SU-DHL-6 (cell line): ENCODE measurements at regions not wholly inside any gene's neighbourhood (a gene's known extent, or its start where the extent isn't known, plus 50 kb on each side); places are given as distances from the start of the nearest gene placed in this dataset.

Source experiments
- H2AFZ ChIP-seq: fragments of 200-600 bp; sonication (generic); 2 replicates; pipeline ENCODE4 v1.6.1; 2014; ENCODE audit warnings: low read depth, mild to moderate bottlenecking, moderate library complexity, mixed read lengths, antibody characterized with exemption, low read length; ENCODE audit not compliant: severe bottlenecking
- H3F3A ChIP-seq: fragments of 200-600 bp; shearing (Covaris generic); 2 replicates; pipeline ENCODE4 v1.6.0; 2016; ENCODE audit warnings: antibody characterized with exemption, mild to moderate bottlenecking; ENCODE audit not compliant: insufficient read depth
- H3K27ac ChIP-seq: fragments of 200-600 bp; sonication (generic); 2 replicates; pipeline ENCODE4 v1.5.1; 2016; ENCODE audit warnings: low read depth, mild to moderate bottlenecking, low read length, moderate library complexity, mixed read lengths
- H3K27me3 ChIP-seq: fragments of 200-600 bp; sonication (generic), shearing (Covaris generic); 2 replicates; pipeline ENCODE4 v1.6.0; 2014; ENCODE audit warnings: mild to moderate bottlenecking, low read length
- H3K36me3 ChIP-seq: fragments of 200-600 bp; sonication (generic); 2 replicates; pipeline ENCODE4 v1.6.1; 2014; ENCODE audit warnings: mild to moderate bottlenecking, low read length, mixed read lengths
- H3K4me2 ChIP-seq: fragments of 300-600, 200-600 bp; shearing (Covaris generic), sonication (generic); 2 replicates; pipeline ENCODE4 v1.6.0; 2014; ENCODE audit warnings: low read length, low read depth, mild to moderate bottlenecking; ENCODE audit not compliant: poor library complexity, severe bottlenecking
- H3K4me3 ChIP-seq: fragments of 200-600 bp; sonication (generic); 2 replicates; pipeline ENCODE4 v1.5.1; 2014; ENCODE audit warnings: antibody characterized with exemption, low read length, mild to moderate bottlenecking, mixed read lengths; ENCODE audit not compliant: insufficient read depth, poor library complexity, severe bottlenecking
- H3K79me2 ChIP-seq: fragments of 200-600 bp; sonication (generic); 2 replicates; pipeline ENCODE4 v1.6.1; 2014; ENCODE audit warnings: mild to moderate bottlenecking, low read length, moderate library complexity; ENCODE audit not compliant: insufficient read depth
- H3K9ac ChIP-seq: fragments of 200-600 bp; sonication (generic); 2 replicates; pipeline ENCODE4 v1.7.0; 2014; ENCODE audit warnings: mild to moderate bottlenecking, low read length
- H3K9me2 ChIP-seq: fragments of 200-600 bp; sonication (generic); replicated peaks from 2 replicates; pipeline ENCODE4 v1.6.1; 2014; ENCODE audit warnings: low read length; ENCODE audit not compliant: insufficient read depth
- H3K9me3 ChIP-seq: fragments of 200-600 bp; sonication (generic); 2 replicates; pipeline ENCODE4 v1.6.1; 2014; ENCODE audit warnings: low read length, mixed read lengths; ENCODE audit not compliant: insufficient read depth
- H4K20me1 ChIP-seq: fragments of 200-600 bp; sonication (generic); 2 replicates; pipeline ENCODE4 v1.6.1; 2014; ENCODE audit warnings: low read depth, mild to moderate bottlenecking, antibody characterized with exemption, low read length, moderate library complexity, mixed read lengths
- CTCF ChIP-seq: fragments of 200-600 bp; sonication (generic); IDR thresholded peaks from one replicate; pipeline ENCODE4 v1.5.1; 2017; ENCODE audit warnings: antibody characterized with exemption, mild to moderate bottlenecking, low read length, moderate library complexity; ENCODE audit not compliant: insufficient read depth, poor library complexity, severe bottlenecking
- EZH2phosphoT487 ChIP-seq: fragments of 200-600 bp; sonication (generic), shearing (Covaris generic); conservative IDR thresholded peaks from 2 replicates; pipeline ENCODE4 v1.6.1; 2018; ENCODE audit warnings: mild to moderate bottlenecking, antibody characterized with exemption, low read length, moderate library complexity, mixed read lengths

- no peaks in the 10 kb centered on the region for H3K36me3 ChIP-seq
- H3K4me3 ChIP-seq: no peak overlapping the region
- no peak overlapping the region for H3K27ac ChIP-seq
- H4K20me1 ChIP-seq: no peaks in the 10 kb centered on the region
- no peak overlapping the region for H2AFZ ChIP-seq
- TF ChIP-seq CTCF: no peak
- TF ChIP-seq EZH2phosphoT487: no peak
- no peaks in the 10 kb centered on the region for H3K79me2 ChIP-seq
- H3F3A ChIP-seq: no peaks in the 10 kb centered on the region
- no peak overlapping the region for H3K4me2 ChIP-seq
- no peaks in the 10 kb centered on the region for H3K27me3 ChIP-seq
- H3K9me3 ChIP-seq: no peaks in the 10 kb centered on the region
- no peaks in the 10 kb centered on the region for H3K9me2 ChIP-seq
- no peak overlapping the region for H3K9ac ChIP-seq
These were observed 166.1 kb upstream of the DPYD start for GRCh38 chr1:98086796-98087441.

- H3K79me2 ChIP-seq: no peaks in the 10 kb centered on the region
- H3F3A ChIP-seq: no peaks in the 10 kb centered on the region
- H3K9me2 ChIP-seq: no peaks in the 10 kb centered on the region
- no peaks in the 10 kb centered on the region for H3K36me3 ChIP-seq
- no peak overlapping the region for H3K4me2 ChIP-seq
- no peaks in the 10 kb centered on the region for H3K9me3 ChIP-seq
- no peak overlapping the region for H3K4me3 ChIP-seq
- no peak overlapping the region for H3K27ac ChIP-seq
- no peak overlapping the region for H2AFZ ChIP-seq
- no peak overlapping the region for H3K9ac ChIP-seq
- H4K20me1 ChIP-seq: no peaks in the 10 kb centered on the region
- no peaks in the 10 kb centered on the region for H3K27me3 ChIP-seq
- TF ChIP-seq CTCF (no peak), EZH2phosphoT487 (no peak)
These were observed 165.3 kb upstream of the DPYD start for GRCh38 chr1:98086156-98086555.

- Histone ChIP-seq H3K36me3 (no peaks in the 10 kb centered on the region), H3K9ac (no peak overlapping the region), H2AFZ (no peak overlapping the region), H3F3A (no peaks in the 10 kb centered on the region), H4K20me1 (no peaks in the 10 kb centered on the region), H3K27ac (no peak overlapping the region), H3K4me2 (no peak overlapping the region), H3K79me2 (no peaks in the 10 kb centered on the region), H3K27me3 (no peaks in the 10 kb centered on the region), H3K9me3 (no peaks in the 10 kb centered on the region), H3K9me2 (no peaks in the 10 kb centered on the region), H3K4me3 (no peak overlapping the region)
- TF ChIP-seq EZH2phosphoT487 (no peak), CTCF (no peak)
These were observed 163.4 kb upstream of the DPYD start for GRCh38 chr1:98084188-98084587.

DNA sequence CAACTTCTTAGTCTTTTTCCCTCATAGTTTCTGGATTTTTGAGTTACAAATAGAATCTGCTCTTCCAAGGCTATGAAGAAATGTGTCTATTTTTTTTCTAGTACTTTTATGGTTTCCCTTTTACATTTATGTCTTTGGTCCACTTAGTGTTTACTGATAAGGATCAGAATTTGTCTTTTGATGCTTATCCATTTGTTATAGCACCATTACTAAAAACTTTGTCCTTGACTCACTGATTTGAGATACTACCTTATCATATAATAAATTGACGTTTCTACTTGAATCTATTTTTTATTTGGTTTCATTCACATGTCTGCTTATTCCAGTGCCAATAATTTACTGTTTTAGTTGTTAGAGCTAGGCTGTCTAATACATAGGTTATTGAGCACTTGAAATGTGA is 161.1 kb upstream of the DPYD start:
- no peak overlapping the region for H3K27ac ChIP-seq
- H3K9ac ChIP-seq: no peak overlapping the region
- no peaks in the 10 kb centered on the region for H3K36me3 ChIP-seq
- no peaks in the 10 kb centered on the region for H3F3A ChIP-seq
- H4K20me1 ChIP-seq: no peaks in the 10 kb centered on the region
- H3K27me3 ChIP-seq: no peaks in the 10 kb centered on the region
- H2AFZ ChIP-seq: no peak overlapping the region
- H3K79me2 ChIP-seq: no peaks in the 10 kb centered on the region
- H3K9me3 ChIP-seq: no peaks in the 10 kb centered on the region
- no peak overlapping the region for H3K4me2 ChIP-seq
- no peak overlapping the region for H3K4me3 ChIP-seq
- no peak for TF ChIP-seq EZH2phosphoT487
- no peak for TF ChIP-seq CTCF
- no peaks in the 10 kb centered on the region for H3K9me2 ChIP-seq
